Activated CD4-positive, alpha-beta T cell treated with anti-CD3 and anti-CD28 coated beads, Interleukin-2, amount 50 U/mL, for 24 hours (primary cell): ENCODE measurements at regions not wholly inside any gene's neighbourhood (a gene's known extent, or its start where the extent isn't known, plus 50 kb on each side); places are given as distances from the start of the nearest gene placed in this dataset.

ENCODE experiments used
- DNase-seq, 2 donors: peaks; one replicate each; pipeline ENCODE4 v3.0.0-alpha.2; 2020; ENCODE audit warnings: low read depth in 1 of 2, low spot score in 1 of 2

GRCh38 chr4:120434756-120435155 is 368.1 kb upstream of the MAD2L1 start:
- no peak for DNase-seq

GRCh38 chr4:120432301-120432860 is 365.7 kb upstream of the MAD2L1 start:
- DNase-seq = no peak

GRCh38 chr4:120431180-120431579 is 364.5 kb upstream of the MAD2L1 start:
- DNase-seq = no peak

DNA sequence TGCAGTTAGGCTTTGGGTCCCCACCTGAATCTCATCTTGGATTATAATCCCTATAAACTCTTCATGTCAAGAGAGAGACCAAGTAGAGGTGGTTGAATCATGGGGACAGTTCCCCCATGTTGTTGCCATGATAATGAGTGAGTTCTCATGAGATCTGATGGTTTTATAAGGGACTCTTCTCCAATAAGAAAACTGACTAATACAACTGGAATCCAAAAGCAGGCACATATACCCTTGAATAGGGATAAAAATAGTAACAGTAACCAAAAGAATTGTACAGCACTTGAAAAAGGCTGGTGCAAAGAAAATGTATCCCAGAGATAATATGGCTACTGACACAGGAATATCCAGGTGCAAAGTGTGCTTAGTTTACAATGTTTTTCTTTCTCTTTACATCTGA is 351.5 kb upstream of the MAD2L1 start:
- DNase-seq = no peak

- DNase-seq = no peak
Observed at GRCh38 chr4:120415896-120416295, 349.2 kb upstream of the MAD2L1 start.

- DNase-seq = no peak
Observed at GRCh38 chr4:120406960-120407359, 340.3 kb upstream of the MAD2L1 start.

GRCh38 chr4:120403296-120403695 is 336.6 kb upstream of the MAD2L1 start:
- DNase-seq = no peak

- DNase-seq = no peak
Observed at GRCh38 chr4:120400441-120400840, 333.8 kb upstream of the MAD2L1 start.

DNA sequence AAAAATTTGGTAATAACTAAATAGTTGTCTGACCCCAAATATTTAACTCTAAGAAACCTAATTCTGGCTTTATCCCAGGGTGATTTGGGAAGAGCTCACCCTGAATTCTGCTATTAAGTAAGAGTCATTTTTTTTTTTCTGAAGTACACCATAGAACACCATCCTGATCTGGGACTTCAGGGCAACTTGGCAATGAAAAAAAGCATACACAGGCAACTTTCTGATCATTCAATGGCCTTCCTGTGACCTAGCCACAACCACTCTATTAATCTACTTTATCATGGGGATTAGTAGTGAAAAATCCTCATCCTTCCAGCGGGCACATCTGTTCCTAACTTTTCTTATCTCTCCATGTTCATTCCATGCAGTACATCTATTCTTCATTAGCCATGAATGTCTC is 333.2 kb upstream of the MAD2L1 start:
- DNase-seq = no peak

GRCh38 chr4:120395746-120396145 is 329.1 kb upstream of the MAD2L1 start:
- DNase-seq = no peak

- DNase-seq = no peak
Observed at GRCh38 chr4:120355881-120356280, 289.2 kb upstream of the MAD2L1 start.

GRCh38 chr4:120354381-120354780 is 287.7 kb upstream of the MAD2L1 start:
- no peak for DNase-seq

GRCh38 chr4:120353235-120353634 is 286.6 kb upstream of the MAD2L1 start:
- no peak for DNase-seq

GRCh38 chr4:120352739-120353138 is 286.1 kb upstream of the MAD2L1 start:
- no peak for DNase-seq

GRCh38 chr4:120348948-120349347 is 282.3 kb upstream of the MAD2L1 start:
- DNase-seq = no peak

DNA sequence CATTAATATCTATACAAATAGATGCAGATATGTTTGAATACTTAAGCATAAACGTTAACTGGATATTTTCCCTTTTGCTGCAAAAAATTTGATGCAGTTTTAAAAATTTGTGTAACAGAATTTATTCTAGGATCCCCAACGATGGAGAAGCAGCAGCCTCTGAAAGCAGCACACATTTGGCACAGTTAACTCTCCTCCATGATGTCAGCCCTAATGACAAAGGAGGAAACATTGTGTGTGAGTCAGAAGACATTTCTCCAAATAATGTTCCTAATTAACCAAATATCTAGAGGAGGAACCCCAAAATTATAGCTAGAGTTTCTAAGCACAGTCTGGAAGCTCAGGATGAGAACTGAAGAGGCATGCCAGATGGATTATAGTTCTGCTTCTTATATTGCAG is 281.9 kb upstream of the MAD2L1 start:
- DNase-seq = no peak

- no peak for DNase-seq
Observed at GRCh38 chr4:120331486-120332370, 265.1 kb upstream of the MAD2L1 start.

DNA sequence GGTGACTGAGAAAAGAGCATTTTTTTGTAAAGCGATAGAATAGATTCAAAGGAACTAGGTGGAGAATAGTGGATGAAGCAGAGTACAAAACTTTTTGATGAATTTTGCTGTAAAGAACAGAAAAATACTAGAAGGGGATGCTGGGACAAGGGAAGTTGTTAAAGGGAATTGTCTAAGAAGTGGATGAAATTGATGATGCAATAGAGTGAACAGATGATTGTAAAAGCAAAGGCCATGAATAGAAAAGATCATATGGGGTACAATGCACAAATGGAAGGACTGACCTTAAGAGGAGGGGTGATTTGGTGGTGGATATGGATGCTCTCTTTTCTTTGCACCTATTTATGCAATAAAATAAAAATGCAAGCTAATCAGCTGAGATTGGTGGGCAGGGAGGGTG is 262.7 kb upstream of the MAD2L1 start:
- DNase-seq = no peak

GRCh38 chr4:120327276-120327675 is 260.6 kb upstream of the MAD2L1 start:
- no peak for DNase-seq

- DNase-seq = no peak
Observed at GRCh38 chr4:120319046-120319767, 252.6 kb upstream of the MAD2L1 start.

- no peak for DNase-seq
Observed at GRCh38 chr4:120318196-120318846, 251.7 kb upstream of the MAD2L1 start.

DNA sequence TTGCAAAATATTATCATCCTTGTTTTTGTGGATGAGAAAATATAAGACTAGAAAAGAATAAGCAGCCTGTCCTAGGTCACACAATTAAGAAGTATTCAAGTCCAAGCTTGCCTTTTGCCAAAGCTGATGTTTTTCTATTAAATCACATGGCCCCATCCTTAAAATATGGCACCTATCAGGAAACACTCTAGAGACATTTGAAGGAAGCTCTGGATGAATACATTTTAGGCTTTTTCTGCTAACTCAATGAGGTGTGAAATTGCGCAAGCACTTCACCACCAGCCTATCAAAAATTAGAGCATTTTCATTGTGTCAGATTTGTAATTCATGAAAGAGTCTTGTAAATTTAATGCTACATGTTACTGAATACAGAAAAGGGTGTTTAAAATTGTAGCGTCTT is 251.1 kb upstream of the MAD2L1 start:
- no peak for DNase-seq
